NCI-H1105 (cell line): ENCODE measurements at regions not wholly inside any gene's neighbourhood (a gene's known extent, or its start where the extent isn't known, plus 50 kb on each side); places are given as distances from the start of the nearest gene placed in this dataset.

ENCODE experiments used
- DNase-seq: peaks from one replicate; lab custom pipeline; 2025; lab: John Stamatoyannopoulos, UW

GRCh38 chr20:24060851-24061590 lies 72.4 kb upstream of the GGTLC1 start:
- no peak for DNase-seq

DNA sequence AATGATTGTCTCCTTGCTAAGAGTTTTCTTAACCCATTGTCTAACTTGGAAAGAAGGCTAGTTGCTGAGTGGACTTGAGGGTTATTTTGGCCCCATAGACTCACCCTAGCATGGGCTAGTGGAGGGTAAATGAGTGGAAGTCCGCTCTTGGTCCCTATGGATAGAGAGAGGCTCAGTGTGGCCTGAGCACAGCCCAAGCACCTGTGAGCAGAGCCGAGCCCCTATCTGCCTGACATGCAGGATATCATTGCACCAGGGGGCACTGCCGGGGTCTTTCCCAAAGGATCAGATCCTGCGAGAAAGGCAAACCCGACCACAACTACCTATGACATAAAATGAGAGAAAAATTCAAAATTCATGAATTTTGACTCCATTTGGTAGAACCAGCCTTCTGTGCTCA lies 70.6 kb upstream of the GGTLC1 start:
- DNase-seq = no peak

DNA sequence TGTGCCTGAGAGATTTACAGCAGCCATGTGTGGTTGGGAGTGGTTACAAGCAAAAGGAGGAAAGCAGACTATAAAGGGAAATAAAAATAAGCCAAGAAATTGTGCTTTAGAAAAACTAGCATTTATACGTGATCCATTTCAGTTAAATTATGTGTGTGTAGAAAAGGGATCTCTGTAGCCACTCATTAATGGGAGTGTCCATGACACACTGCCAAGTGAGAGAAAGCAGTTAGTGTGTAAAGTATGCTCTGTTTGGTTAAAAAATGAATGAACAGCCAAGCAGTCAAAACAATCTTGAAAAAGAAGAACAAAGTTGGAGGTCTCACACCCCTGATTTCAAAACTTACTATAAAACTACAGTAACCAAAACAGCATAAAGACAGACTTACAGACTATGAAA lies 67.9 kb upstream of the GGTLC1 start:
- DNase-seq = no peak

GRCh38 chr20:24052599-24053275 lies 64.2 kb upstream of the GGTLC1 start:
- DNase-seq = no peak

DNA sequence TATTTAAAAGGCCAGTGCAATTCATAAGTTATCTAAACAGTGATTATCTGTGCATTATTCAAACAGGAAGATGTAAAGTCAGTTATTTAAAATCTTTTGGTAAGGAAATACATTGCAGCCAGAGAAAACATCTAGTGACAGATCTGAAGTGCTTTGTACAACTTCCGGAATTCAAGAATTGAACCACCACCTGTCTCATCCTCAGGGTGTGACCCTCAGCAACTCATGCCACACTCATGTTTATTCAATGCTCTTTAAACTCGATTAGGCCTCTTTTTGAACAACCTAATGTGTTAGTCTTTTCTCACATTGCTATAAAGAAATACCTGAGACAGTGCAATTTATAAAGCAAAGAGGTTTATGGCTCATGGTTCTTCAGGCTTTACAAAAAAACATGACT lies 62.6 kb upstream of the GGTLC1 start:
- no peak for DNase-seq

DNA sequence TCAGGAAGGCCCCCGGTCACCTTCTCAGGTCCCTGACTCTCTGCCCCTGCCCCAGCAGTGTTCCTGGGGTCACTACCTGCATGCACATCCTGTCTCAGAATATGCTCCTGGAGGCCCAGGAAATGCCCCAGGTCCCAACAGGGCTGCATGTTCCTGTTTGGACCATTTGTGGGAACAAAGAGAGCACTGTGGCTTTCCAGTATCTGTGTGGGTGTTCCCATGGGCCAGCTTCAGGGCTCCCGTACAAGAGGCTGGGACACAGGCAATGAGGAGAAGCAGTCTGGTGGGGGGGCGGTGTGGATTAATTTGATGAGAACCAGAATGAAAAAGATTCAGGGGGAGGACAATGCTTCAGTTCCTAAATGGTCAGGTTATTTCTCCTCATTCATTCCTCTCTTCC lies 61.5 kb upstream of the GGTLC1 start:
- no peak for DNase-seq

DNA sequence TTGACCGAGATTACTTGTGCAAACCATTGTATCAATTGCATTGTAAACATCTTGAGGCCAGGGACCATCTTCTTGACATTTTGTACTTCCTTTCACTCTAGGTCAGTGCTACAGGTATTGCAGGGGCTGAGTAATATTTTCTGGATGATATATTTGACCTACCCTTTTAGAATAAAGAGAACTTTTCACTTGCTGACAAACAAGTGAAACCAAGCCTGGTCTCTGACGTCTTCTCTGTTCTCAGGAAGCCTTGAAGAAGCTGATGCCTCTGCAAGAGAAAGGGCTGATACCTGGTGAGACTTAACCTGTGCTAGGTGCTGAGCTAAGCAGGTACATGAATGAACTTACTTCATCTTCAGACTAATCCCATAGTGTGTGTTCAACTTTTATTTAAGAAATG lies 60.5 kb upstream of the GGTLC1 start:
- DNase-seq = no peak

DNA sequence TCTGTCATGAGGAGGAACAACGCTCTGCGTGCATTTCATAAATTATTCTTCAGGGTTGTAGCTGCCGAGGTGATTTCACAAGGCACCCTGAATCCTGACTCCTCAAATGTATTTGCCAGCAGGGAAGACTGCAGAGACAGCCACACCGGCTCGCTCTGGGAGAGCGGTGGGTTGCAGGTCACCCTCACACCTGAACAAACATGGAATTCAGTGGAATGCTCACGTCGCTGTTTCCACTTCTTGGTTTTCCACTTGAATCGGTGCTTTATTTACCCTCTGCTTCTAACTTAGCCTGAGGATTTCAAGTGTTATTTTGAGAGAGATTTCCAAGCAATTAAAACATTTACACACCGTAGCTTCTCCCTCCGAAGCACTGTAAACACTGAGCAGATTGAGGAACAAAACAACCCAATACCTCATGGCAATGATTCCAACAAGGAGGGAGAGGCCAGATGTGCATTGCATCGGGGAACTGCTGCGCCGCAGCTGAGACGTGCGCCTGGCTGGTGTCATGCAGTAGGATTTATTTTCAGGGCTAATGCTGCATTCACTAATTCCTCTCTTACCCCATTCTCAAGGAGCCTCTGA lies 59.5 kb upstream of the GGTLC1 start:
- DNase-seq = no peak

DNA sequence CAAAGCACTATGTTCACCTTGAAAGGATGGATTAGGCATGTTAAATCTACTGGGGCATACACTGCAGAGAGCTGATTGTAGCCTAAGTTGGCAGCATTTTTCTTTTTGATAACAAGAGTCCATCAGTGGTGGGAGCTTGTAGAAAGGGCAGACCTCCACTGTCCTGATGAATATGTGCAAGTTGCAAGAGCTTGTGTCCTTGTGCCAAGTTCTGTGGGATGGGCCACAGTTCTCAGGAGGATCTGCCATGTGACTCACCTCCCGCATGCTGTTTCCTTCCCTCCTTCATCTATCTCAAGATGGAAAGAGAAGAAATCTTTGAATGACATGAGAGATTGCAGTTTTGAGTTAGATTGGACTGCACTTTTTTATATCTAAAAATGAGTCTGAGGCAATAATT lies 58.3 kb upstream of the GGTLC1 start:
- no peak for DNase-seq

DNA sequence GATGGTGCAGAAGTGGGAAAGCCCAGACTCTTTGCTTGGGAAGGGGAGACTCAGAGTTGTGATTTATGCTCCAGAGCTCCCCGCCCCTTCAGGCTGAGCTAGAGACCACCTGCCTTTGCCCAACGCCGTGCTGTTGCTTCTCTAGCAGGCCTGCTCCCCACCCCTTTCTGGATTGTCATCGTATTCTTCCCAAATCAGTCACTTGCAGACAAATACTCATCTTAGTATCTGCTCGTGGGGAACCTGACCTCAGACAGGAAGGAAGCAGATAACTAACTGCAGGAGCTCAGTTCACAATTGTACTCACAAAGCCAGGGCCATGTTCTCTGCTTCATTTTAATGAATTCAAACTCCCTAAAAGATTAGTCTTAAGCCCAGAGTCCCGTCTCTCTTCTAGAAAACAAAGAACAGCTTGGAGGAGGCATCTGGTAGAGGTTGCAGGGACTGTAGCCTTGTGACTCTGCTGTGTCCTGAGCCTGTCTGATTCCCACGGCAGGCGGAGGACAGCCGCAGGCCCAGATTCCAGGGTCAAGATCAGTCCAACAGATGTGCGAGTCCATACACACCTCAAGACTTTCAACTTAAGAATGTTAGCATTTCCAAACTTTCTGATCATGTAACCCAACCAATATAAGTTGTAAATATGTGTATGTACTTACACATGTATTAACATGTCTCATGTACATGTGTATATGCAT lies 57.2 kb upstream of the GGTLC1 start:
- no peak for DNase-seq

- no peak for DNase-seq
Observed at GRCh38 chr20:24043294-24043693, 54.7 kb upstream of the GGTLC1 start.

GRCh38 chr20:24042646-24043045 lies 54.1 kb upstream of the GGTLC1 start:
- DNase-seq = no peak

- DNase-seq = no peak
Observed at GRCh38 chr20:24040896-24041459, 52.4 kb upstream of the GGTLC1 start.

DNA sequence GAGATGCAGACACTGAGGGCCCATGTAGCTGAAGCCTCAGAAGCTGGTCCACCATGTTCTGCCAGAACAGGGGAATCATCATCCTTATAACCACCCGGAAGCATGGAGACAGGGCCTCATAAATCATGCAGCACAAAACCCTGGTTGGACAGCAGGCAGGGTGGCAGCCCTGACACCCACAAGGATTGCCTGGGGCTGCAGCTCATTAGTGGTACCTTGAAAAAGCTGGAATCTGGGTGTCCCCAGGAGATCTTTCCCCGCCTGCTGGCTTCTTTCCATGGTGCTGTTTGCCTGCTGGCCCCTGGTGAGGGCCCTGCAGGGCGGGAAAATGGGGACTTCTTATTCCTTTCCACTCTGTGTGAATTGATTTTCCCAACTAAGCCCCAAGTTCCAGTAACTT lies 50.6 kb upstream of the GGTLC1 start:
- DNase-seq = no peak
